K562 (cell line): ENCODE measurements at regions not wholly inside any gene's neighbourhood (a gene's known extent, or its start where the extent isn't known, plus 50 kb on each side); places are given as distances from the start of the nearest gene placed in this dataset.

ENCODE experiments used
- ATAC-seq: fragments of 200-7000 bp; cut with Tn5 transposase; 3 replicates; pipeline ENCODE4 v1.9.1; 2020; ENCODE audit warnings: moderate library complexity
- BruUV-seq: library from RNA; stranded (reverse); fragments of 400-500 nt; replicated peaks from 2 replicates; lab custom pipeline; 2021; lab: Mats Ljungman, UMichigan
- CTCF ChIA-PET: fragments of 300-600 bp; formaldehyde crosslinking; extraction: SDS; loops from one replicate; lab custom pipeline; 2021; ENCODE audit warnings: low intra/inter-chr PET ratio; lab: Yijun Ruan, JAX
- POLR2A ChIA-PET: fragments of 300-600, 350-650 bp; sonication (Branson Sonifier 250); formaldehyde crosslinking; extraction: SDS; loops from one replicate; lab custom pipeline; 2021; ENCODE audit warnings: antibody characterized with exemption, inconsistent platforms; lab: Yijun Ruan, JAX
- DNase-seq, 4 experiments: peaks; one replicate each; pipeline versions ENCODE4 v3.0.0 to v3.0.0-alpha.2; 2011 to 2018; ENCODE audit warnings: low spot score in 3 of 4, mixed read lengths in 3 of 4; ENCODE audit errors: extremely low read depth in 1 of 4
- FAIRE-seq: peaks from 2 replicates; lab custom pipeline; 2011; peaks lifted over from hg19 to GRCh38; lab: Jason Lieb, UNC
- H2AFZ ChIP-seq: 2 replicates; pipeline ENCODE4 v1.6.0; 2011; ENCODE audit warnings: low read depth, low read length, control low read depth, inconsistent platforms
- H3K27ac ChIP-seq: fragments of 200-600 bp; 3 replicates; pipeline ENCODE4 v1.8.0; 2011; ENCODE audit warnings: low read depth, mild to moderate bottlenecking, control low read depth, inconsistent platforms, low read length, moderate library complexity, mixed read lengths; ENCODE audit errors: extremely low read depth
- H3K27me3 ChIP-seq, 2 experiments: fragments of 300-600 bp in 1 of 2; 2 replicates in 1 of 2; 3 replicates in 1 of 2; pipeline versions ENCODE4 v1.6.0 to v1.8.0; 2011; ENCODE audit warnings: inconsistent platforms in 2 of 2, low read length in 2 of 2, mild to moderate bottlenecking in 1 of 2, mixed read lengths in 1 of 2, moderate library complexity in 1 of 2; ENCODE audit not compliant: control insufficient read depth in 2 of 2, insufficient read depth in 2 of 2
- H3K36me3 ChIP-seq: fragments of 300-600 bp; 3 replicates; pipeline ENCODE4 v1.8.0; 2011; ENCODE audit warnings: mild to moderate bottlenecking, low read length, inconsistent platforms; ENCODE audit not compliant: control insufficient read depth, insufficient read depth
- H3K4me1 ChIP-seq, 2 experiments: fragments of 200-600 bp in 1 of 2; replicated peaks in 1 of 2; 2 replicates in 1 of 2; 3 replicates in 1 of 2; pipeline versions ENCODE4 v1.5.1 to v1.8.0; 2011; ENCODE audit warnings: inconsistent platforms in 2 of 2, low read length in 2 of 2, mild to moderate bottlenecking in 1 of 2, mixed read lengths in 1 of 2, moderate library complexity in 1 of 2; ENCODE audit not compliant: control insufficient read depth in 2 of 2, insufficient read depth in 2 of 2
- H3K4me2 ChIP-seq: 2 replicates; pipeline ENCODE4 v1.6.1; 2011; ENCODE audit warnings: low read length, control low read depth, inconsistent platforms, mixed read lengths; ENCODE audit not compliant: insufficient read depth
- H3K4me3 ChIP-seq: fragments of 200-600 bp; sonication (generic), shearing (Covaris generic); 2 replicates; pipeline ENCODE4 v1.5.1; 2016; ENCODE audit warnings: control low read depth, inconsistent platforms
- H3K79me2 ChIP-seq: fragments of 200-600 bp; 3 replicates; pipeline ENCODE4 v1.8.0; 2011; ENCODE audit warnings: low read length, inconsistent platforms; ENCODE audit not compliant: control insufficient read depth, insufficient read depth
- H3K9ac ChIP-seq, 2 experiments: 2 replicates each; pipeline versions ENCODE4 v1.6.0 to v1.6.1; 2011; ENCODE audit warnings: low read depth in 2 of 2, low read length in 2 of 2, control low read depth in 1 of 2, inconsistent platforms in 1 of 2, mild to moderate bottlenecking in 1 of 2, mixed read lengths in 1 of 2; ENCODE audit not compliant: insufficient read depth in 1 of 2
- H3K9me1 ChIP-seq: one replicate; pipeline ENCODE4 v1.6.0; 2011; ENCODE audit warnings: inconsistent platforms, mild to moderate bottlenecking, low read length, moderate library complexity; ENCODE audit not compliant: control insufficient read depth, insufficient read depth
- H3K9me3 ChIP-seq: replicated peaks from 2 replicates; pipeline ENCODE4 v1.5.1; 2011; ENCODE audit warnings: low read depth, low read length, inconsistent platforms; ENCODE audit not compliant: control insufficient read depth, insufficient read depth
- H4K20me1 ChIP-seq: replicated peaks from 2 replicates; pipeline ENCODE4 v1.6.1; 2011; ENCODE audit warnings: low read length, inconsistent platforms, mixed read lengths; ENCODE audit not compliant: control insufficient read depth, insufficient read depth
- CBFA2T3 ChIP-seq: fragments of 450-650 bp; IDR thresholded peaks from 2 replicates; pipeline ENCODE4 v1.6.1; 2017
- IRF2 ChIP-seq: sonication (generic); formaldehyde crosslinking; IDR thresholded peaks from 2 replicates; pipeline ENCODE4 v1.8.1; 2022; ENCODE audit warnings: mild to moderate bottlenecking, missing genetic modification reagents
- KDM4B ChIP-seq, 2 experiments: fragments of 450-650 bp in 1 of 2; sonication (generic) in 1 of 2; IDR thresholded peaks; 2 replicates each; pipeline ENCODE4 v1.6.1; 2016 to 2017; ENCODE audit warnings: borderline replicate concordance in 2 of 2, antibody characterized with exemption in 1 of 2, low read depth in 1 of 2, mild to moderate bottlenecking in 1 of 2
- MECOM ChIP-seq: fragments of 250-450 bp; sonication (Bioruptor Pico); IDR thresholded peaks from 2 replicates; pipeline ENCODE4 v1.8.0; 2022; ENCODE audit warnings: inconsistent platforms
- NR1H2 ChIP-seq: sonication (generic); formaldehyde crosslinking; IDR thresholded peaks from 2 replicates; pipeline ENCODE4 v1.4.0; 2020; ENCODE audit warnings: mild to moderate bottlenecking, missing genetic modification reagents
- SAP30 ChIP-seq: fragments of 200-600 bp; sonication (generic); IDR thresholded peaks from 2 replicates; pipeline ENCODE4 v1.6.1; 2012; ENCODE audit warnings: borderline replicate concordance, low read depth, mild to moderate bottlenecking, moderate library complexity, low read length, control low read depth, inconsistent platforms; ENCODE audit not compliant: insufficient read depth, poor library complexity, severe bottlenecking
- TAL1 ChIP-seq: fragments of 450-650 bp; IDR thresholded peaks from 2 replicates; pipeline ENCODE4 v1.6.1; 2016; ENCODE audit warnings: mild to moderate bottlenecking
- ZBED1 ChIP-seq: IDR thresholded peaks from 2 replicates; pipeline ENCODE4 v1.6.1; 2014
- ZNF316 ChIP-seq: fragments of 450-650 bp; IDR thresholded peaks from 2 replicates; pipeline ENCODE4 v1.6.1; 2016
- ZNF41 ChIP-seq: fragments of 250-450 bp; sonication (Bioruptor Pico); conservative IDR thresholded peaks from 2 replicates; pipeline ENCODE4 v1.4.0; 2020; ENCODE audit warnings: mild to moderate bottlenecking
- WGBS: fragments of 100-300 bp; shearing (Covaris generic); methylation state at CpG from one replicate; pipeline ENCODE4 v1.1.6; 2016; ENCODE audit warnings: low coverage, mixed read lengths; ENCODE audit not compliant: insufficient coverage; ENCODE audit errors: missing lambda C conversion rate; 5-methylcytosine and 5-hydroxymethylcytosine counted together
- in situ Hi-C: fragments of 300-500 bp; cut with MboI; formaldehyde crosslinking; loops from 4 replicates; pipeline ENCODE4 v1.15.0; 2018; ENCODE audit warnings: inconsistent platforms, mixed read lengths
- intact Hi-C: fragments of 100-400 bp; cut with micrococcal nuclease; formaldehyde crosslinking; loops from 2 replicates; pipeline ENCODE4 v1.14.2; 2022

DNA sequence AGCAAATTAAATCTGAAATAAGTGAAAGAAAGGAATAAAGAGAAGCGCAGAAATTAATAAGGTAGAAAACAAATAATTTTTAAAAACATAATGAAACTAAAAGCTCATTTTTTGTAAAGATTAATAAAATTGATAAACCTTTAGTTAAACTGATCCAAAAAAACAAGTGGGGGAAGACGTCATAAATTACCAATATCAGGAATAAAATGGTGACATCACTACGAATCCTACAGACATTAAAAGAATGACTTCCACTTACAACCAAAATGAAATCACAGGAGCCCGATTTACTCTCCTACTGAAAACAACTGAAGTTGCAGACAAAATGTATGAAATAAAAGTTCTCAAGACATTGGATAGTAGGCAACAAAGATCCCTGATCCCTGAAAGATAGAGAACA is 68.1 kb upstream of the IFFO2 start:
- intact Hi-C loops (no loop called here), in situ Hi-C loops (no loop called here)
- no peak for TF ChIP-seq ZNF316
- no peak for TF ChIP-seq TAL1
- no peak for TF ChIP-seq ZNF41 (CRISPR knock-in tag)
- TF ChIP-seq NR1H2 (CRISPR knock-in tag): no peak
- no peak for TF ChIP-seq IRF2 (CRISPR knock-in tag)
- no peak for TF ChIP-seq ZBED1
- no peak for TF ChIP-seq MECOM
- TF ChIP-seq SAP30: no peak
- TF ChIP-seq CBFA2T3: no peak
- no peak for TF ChIP-seq KDM4B (IDR thresholded peaks at IDR 0.05; ENCODE audit: borderline replicate concordance in 2 of 2, low read depth in 1 of 2)
- Histone ChIP-seq H3K79me2 (no peaks in the 10 kb centered on the region), H2AFZ (no peak overlapping the region), H3K9me3 (no peaks in the 10 kb centered on the region), H3K36me3 (no peaks in the 10 kb centered on the region), H3K27me3 (peaks cover 16 to 24% of the 10 kb centered on the region in 2 experiments; a peak in 4 of 5 replicates), H3K4me2 (no peak overlapping the region), H3K9me1 (no peaks in the 10 kb centered on the region), H3K27ac (no peak overlapping the region), H3K4me3 (no peak overlapping the region), H4K20me1 (no peaks in the 10 kb centered on the region), H3K9ac (no peak overlapping the region), H3K4me1 (no peaks in the 10 kb centered on the region)
- DNase-seq (no peak), ATAC-seq (no peak), FAIRE-seq (no peak)
- ChIA-PET CTCF (no interaction called here), POLR2A (interaction anchor here (1.0 to 1.1 kb wide), 2 partner anchors 8 to 50 kb away, joined by 3 read pairs; no protein-coding TSS in a partner anchor)
- BruUV-seq: no TSS peak
- 0% methylated on average over 4 of the region's 4 CpGs for WGBS
